GM18870 (cell line): ENCODE measurements at regions not wholly inside any gene's neighbourhood (a gene's known extent, or its start where the extent isn't known, plus 50 kb on each side); places are given as distances from the start of the nearest gene placed in this dataset.

ENCODE experiments used
- ATAC-seq: cut with Tn5 transposase; IDR thresholded peaks from one replicate; pipeline ENCODE4 v1.9.1; 2021; ENCODE audit warnings: moderate library complexity; ENCODE audit not compliant: unreplicated experiment

GRCh38 chr4:54487491-54487890, 170.3 kb upstream of the KIT start:
- ATAC-seq: no peak

DNA sequence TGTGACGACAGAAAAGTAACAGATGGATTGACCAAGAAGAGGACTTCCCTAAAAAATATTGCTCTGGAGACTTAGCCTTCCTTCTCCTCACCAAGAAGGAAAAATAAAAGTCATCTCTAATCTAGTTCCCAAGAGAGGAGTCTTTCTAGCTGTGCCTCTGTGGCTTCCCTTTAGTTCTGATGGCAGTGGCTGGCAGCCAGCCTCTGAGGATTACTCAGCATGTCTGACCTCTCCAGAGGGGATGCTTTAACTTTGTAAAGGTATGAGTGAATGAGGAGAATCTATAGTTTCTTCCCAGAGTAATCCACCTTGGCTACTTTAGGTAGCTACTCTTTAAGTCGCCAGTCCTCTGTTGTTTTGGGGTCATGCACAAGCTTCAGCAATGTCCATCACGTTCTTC, 163.9 kb upstream of the KIT start:
- no peak for ATAC-seq

DNA sequence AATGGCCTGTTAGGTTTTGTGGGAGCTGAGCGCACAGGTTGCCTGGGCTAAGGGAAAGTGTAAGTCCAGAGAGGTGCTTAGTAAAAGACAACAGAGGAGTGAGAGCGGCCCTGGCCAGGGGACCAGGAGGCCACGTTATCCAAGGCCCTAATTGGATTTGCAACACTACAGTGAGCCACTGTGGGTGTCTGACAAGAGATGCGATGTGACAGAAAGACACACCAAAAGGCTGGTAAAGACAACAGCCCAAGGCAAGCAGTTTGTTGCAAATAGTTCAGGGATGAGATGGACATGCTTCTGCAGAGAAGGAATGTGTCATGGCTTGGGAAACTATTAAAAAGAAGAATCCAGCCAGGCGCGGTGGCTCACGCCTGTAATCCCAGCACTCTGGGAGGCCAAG, 162.7 kb upstream of the KIT start:
- ATAC-seq: no peak

GRCh38 chr4:54495641-54496040, 162.1 kb upstream of the KIT start:
- no peak for ATAC-seq

DNA sequence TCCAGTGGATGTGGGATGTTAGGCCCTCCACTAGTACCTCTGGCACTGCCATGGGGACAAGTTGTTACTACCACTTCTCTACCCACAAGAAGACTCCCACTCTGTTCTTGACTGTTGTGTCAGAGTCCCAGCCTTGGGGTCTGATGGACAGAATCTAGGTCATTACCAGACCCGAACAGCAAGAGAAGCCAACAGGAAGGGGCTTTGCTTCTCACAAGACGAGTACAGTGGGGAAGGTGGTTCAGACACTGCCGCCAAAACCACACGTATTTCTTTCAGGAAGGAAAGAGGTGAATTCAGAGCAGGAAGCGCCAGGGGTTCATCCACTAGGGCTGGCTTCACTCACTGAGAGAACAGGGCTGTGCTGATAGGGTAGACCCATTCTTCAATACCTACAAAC, 161.3 kb upstream of the KIT start:
- no peak for ATAC-seq

GRCh38 chr4:54497947-54498346, 159.8 kb upstream of the KIT start:
- ATAC-seq: no peak

DNA sequence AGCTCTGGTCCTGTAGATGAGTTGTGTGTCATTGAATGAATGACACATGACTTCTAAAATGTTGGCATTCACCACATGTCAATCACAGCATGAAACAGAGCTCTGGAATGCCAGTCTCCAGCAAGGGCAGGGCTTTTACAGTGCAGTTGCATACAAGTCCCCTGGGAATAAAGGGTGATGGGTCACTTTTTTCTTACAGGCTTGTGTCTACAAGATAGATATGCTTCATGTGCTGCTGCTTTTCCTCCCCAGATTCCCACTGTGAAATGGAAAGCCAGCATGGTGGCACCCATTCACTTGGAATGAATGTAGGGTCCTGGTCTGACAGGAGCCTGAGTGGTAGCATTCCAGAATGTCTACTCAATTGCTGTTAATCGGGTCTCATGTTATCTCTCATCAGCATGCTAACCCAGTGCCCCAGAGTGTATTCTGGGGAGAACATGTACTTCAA, 159.1 kb upstream of the KIT start:
- no peak for ATAC-seq

GRCh38 chr4:54499308-54500074, 158.3 kb upstream of the KIT start:
- no peak for ATAC-seq

DNA sequence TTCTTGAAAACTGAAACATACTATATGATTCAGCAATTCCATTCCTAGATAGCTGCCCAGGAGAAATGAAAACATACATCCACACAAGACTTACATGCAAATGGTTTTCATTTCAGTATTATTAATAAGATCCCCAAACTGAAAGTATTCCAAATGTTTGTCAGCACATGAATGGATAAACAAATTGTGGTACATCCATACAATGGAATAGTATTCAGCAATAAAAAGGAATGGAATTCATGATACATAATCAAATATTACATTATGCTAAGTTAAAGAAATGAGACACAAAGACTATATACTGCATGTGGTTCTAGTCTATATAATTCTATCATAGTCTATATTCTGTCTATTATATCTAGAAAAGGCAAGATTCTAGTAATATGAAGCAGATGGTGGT, 152.4 kb upstream of the KIT start:
- no peak for ATAC-seq

- no peak for ATAC-seq
Measured at GRCh38 chr4:54505996-54506395, 151.8 kb upstream of the KIT start.

GRCh38 chr4:54509057-54509456, 148.7 kb upstream of the KIT start:
- no peak for ATAC-seq

DNA sequence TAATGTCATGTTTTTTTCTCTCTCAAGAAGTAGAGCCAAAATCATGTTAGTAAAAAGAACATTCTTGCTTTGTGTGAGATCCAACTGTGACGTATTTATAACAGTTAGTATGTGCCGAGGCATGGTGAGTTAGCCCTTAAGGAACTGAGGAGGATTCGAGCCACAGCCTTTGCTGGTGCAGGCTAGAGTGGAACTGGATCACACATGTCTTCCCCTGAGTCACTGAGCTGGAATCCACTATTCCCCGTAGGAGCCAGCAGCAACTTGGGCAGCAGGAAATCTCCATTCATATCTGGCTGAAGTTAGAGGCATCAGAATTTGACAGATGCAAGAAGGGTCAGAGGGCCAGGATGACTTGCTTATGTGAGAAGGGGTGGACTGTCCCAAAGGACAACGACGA, 144.6 kb upstream of the KIT start:
- no peak for ATAC-seq

- ATAC-seq: no peak
Measured at GRCh38 chr4:54513741-54514140, 144.0 kb upstream of the KIT start.

- no peak for ATAC-seq
Measured at GRCh38 chr4:54516556-54517215, 141.1 kb upstream of the KIT start.

- ATAC-seq: no peak
Measured at GRCh38 chr4:54517781-54518444, 139.8 kb upstream of the KIT start.

DNA sequence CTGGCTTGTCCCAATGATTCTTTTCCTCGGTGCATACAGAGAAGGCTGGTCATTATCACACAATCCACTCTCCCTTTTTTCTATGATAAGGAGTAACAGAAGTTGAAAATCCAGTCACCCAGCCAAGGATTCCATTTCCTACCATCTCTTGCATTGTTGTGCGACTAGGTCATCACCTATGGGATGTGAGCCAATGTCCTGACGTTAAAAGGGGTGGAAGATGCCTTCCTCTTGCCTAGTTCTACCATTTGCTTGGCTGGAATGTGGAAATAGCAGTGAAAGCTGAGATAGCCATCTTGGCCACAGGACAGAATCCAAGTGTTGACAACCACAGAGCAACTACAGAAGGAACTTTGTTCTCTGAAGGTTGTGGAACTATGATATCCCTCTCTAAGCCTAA, 132.2 kb upstream of the KIT start:
- no peak for ATAC-seq

DNA sequence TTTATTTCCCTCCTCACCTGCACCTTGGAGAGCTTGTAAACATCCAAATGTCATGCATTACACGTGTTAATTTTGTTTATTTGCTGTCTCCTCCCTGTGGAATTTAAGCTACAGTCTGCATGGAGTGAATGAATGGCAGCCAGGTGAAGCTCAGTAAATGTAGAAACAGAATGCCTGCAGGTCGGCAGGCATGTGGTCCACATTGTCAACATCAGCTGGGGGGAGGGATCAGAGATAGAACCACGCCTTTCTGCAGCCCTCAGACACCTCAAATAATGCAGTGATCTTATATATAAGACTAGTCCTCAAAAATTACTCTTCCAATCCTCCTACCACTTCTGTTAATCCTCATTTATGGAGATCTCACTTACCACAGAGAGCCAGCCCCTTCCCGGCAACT, 131.2 kb upstream of the KIT start:
- ATAC-seq: no peak

GRCh38 chr4:54527532-54527931, 130.2 kb upstream of the KIT start:
- ATAC-seq: no peak

DNA sequence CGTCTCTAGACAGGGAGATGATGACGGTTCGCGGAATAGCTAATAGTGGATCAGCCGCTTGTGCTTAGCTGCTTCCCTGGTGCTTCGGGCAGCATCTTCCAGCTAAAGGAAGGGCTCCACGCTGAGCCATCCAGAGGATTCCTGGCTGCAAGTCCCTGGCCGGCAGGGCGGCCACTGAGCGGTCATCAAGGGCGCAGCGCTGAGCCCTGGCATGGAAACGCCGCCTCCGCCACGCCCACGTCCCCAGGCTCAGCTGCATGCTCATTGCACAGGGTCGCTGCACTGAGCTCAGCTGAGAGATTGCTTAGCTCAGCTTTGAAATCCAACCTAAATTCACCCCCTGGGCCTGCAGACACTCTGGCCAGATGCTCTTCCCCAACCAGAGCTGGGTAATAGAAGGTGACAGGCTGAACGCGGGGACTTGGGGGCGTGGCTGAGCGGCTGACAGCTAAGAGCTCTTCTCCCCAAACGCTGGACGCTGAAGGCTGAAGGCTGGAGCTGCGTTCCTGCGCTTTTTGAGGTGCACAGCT, 118.2 kb upstream of the KIT start:
- ATAC-seq: no peak

DNA sequence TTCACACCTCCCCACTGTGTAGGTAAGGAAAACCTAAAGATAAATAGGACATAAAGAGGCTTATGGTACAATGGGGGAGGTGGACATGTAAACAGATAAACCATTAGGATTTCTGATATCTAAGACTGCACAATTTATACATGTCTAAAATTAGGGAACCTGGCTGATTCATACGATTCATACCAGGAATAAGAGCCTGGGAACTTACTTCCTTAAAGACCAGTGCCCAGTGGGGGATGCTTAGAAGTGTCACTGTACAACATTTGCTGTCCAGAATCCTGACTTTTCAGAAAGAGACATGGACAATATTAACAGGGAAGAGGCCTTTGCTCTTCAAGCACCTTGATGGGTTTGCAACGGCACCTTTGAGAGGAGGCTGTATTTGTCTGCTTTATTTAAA, 116.8 kb upstream of the KIT start:
- ATAC-seq: no peak

DNA sequence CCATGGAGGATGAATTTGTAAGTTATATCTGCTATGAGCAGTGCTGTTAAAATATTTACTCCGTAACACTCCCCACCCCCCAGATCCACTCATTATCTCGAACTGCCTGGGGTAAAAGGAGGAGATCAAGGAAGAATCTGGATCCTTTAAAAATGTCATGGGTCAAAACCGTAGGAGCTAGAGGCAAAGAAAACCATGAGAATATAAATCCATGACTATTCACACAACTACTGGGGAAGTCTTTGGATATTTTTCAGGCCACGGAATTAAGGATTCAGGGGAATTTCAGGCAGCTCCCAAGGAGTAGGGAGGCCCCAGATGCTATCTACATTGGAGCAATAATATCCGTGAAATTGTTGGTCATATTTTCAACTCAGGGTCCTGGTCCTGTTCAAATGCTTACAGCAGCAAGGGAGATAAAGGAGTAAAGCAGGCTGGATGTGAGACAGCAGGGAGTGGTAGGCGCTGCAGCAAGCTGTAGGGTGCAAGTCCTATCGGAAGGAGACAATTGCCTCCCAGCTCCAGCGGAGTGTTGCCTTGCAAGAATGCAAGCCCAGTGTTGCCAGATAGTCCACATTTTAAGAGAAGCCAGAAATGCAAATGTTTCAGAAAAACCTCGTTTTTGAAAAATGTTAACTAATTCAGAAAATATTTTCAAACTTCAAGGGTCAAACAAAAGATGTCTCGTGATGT, 116.2 kb upstream of the KIT start:
- ATAC-seq: no peak

GRCh38 chr4:54542119-54542438, 115.7 kb upstream of the KIT start:
- no peak for ATAC-seq
